GM18519 (cell line): ENCODE measurements at regions not wholly inside any gene's neighbourhood (a gene's known extent, or its start where the extent isn't known, plus 50 kb on each side); places are given as distances from the start of the nearest gene placed in this dataset.
"Not testable (repeated sequence)": the region's sequence is repeated elsewhere in the genome, so short reads cannot be mapped to it uniquely, and the experiment has no call there.

Experiments
- ATAC-seq: cut with Tn5 transposase; IDR thresholded peaks from one replicate; pipeline ENCODE4 v1.9.1; 2021; ENCODE audit warnings: mild to moderate bottlenecking, moderate library complexity; ENCODE audit not compliant: unreplicated experiment, low FRiP score

GRCh38 chr3:81839504-81840094 is 78.2 kb upstream of the GBE1 start:
- ATAC-seq, result no peak

DNA sequence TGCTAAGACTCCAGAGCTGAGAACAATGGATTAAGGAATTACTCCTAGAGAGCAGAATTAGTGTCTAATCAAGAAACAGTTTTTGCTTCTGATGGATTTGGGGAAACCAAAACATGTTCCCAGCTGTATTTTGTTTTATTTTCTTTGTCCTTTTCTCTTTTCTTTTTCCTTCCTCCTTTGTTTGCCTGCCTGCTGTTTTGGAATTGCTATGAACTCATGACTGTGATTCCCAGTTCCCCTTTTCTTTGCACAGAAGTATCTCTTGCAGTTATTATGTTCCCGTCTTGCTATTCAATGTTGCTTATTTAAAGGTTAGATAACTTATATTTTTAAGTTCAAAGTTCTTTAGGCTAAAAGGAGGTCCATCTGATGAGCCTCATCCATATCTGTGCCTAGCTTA is 77.0 kb upstream of the GBE1 start:
- no peak for ATAC-seq

DNA sequence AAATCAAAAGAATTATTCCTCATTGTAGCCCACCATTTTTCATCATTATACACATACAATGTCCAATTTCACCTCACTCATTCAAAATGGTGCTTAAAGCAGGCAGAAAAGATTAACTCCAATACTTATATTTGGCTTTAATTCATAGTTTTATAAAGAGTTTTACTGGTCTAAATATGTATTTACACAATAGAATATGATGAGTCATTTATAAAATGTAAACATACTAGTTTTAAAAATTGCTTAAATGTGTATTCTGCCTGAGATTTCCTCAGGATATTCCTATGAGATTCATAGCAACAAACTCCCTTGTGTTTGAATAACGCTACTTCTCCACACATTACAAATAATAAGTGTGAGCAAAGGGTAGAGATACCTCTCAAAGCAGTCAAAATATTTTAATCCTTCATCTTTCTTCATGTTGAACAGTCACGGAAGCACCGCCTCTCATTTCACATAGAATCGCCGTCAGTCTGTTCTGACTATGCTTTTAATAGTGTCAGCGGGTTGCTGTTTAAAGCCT is 75.7 kb upstream of the GBE1 start:
- ATAC-seq, result no peak

GRCh38 chr3:81829937-81830336 is 68.5 kb upstream of the GBE1 start:
- no peak for ATAC-seq

DNA sequence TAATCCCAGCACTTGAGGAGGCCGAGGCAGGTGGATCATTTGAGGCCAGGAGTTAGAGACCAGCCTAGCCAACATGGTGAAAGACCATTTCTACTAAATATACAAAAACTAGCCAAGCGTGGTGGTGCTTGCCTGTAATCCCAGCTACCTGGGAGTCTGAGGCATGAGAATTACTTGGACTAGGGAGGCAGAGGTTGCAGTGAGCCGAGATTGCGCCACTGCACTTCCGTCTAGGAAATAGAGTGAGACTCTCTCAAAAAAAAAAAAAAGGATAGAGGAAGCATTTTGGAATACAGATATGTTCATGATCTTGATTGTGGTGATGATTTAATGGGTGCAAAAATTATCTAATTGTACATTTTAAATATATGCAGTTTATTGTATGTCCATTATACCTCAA is 67.8 kb upstream of the GBE1 start:
- ATAC-seq, result not testable (repeated sequence)

DNA sequence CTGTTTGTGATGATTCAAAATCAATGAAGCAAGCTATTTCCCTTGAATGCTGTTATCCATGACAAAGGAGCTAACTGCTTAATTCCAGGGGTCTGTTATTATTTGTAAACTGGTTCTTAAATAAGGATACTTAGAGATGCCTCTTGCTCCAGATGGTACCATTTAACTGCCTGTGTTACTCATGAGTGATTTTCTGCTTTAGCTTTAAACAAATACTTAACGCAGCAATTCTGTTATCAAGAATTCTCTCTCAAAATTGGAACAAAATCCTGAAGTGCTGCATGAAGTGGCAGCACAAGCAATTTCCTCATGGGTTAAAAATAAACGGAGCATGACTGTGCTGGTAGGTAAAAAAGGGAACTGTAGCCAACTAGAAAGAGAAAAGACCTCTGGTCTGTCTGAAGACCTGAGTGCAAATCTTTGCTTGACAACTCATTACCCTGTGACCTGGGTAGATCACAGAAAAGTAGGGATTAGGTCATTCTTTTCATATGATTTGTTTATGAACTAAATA is 62.5 kb upstream of the GBE1 start:
- peak; percentile 95 for ATAC-seq

- ATAC-seq, result no peak
These were observed 61.6 kb upstream of the GBE1 start for GRCh38 chr3:81823086-81823485.

- ATAC-seq, result peak; percentile 95
These were observed 55.2 kb upstream of the GBE1 start for GRCh38 chr3:81816473-81817250.

DNA sequence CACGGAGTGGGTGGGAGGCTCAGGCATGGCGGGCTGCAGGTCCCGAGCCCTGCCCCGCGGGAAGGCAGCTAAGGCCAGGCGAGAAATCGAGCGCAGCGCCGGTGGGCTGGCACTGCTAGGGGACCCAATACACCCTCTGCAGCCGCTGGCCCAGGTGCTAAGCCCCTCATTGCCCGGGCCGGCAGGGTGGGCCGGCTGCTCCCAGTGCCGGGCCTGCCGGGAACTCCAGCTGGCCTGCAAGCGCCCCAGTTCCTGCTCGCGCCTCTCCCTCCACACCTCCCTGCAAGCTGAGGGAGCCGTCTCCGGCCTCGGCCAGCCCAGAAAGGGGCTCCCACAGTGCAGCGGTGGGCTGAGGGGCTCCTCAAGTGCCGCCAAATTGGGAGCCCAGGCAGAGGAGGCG is 50.7 kb upstream of the GBE1 start:
- not testable (repeated sequence) for ATAC-seq
